ENCODE measurements at regions not wholly inside any gene's neighbourhood (a gene's known extent, or its start where the extent isn't known, plus 50 kb on each side); places are given as distances from the start of the nearest gene placed in this dataset.
A peak's percentile ranks its signal among the peaks of the same experiment; 100 is the strongest.

GRCh38 chr9:107867738-107868137 is 378.2 kb upstream of the KLF4 start:
- Mint-ChIP-seq H3K27ac (ENCODE audit: low read depth, unreplicated experiment) (peak overlapping the region; percentile 48), H3K36me3 (ENCODE audit: insufficient read depth, unreplicated experiment) (peaks cover 6% of the 10 kb centered on the region), H3K4me1 (ENCODE audit: insufficient read depth, unreplicated experiment) (peaks cover 19% of the 10 kb centered on the region), H3K4me3 (ENCODE audit: unreplicated experiment) (no peak overlapping the region), H3K27me3 (ENCODE audit: insufficient read depth, unreplicated experiment) (no peaks in the 10 kb centered on the region), H3K9me3 (ENCODE audit: unreplicated experiment) (peaks cover 8% of the 10 kb centered on the region)
- TF ChIP-seq, protein P1, sequence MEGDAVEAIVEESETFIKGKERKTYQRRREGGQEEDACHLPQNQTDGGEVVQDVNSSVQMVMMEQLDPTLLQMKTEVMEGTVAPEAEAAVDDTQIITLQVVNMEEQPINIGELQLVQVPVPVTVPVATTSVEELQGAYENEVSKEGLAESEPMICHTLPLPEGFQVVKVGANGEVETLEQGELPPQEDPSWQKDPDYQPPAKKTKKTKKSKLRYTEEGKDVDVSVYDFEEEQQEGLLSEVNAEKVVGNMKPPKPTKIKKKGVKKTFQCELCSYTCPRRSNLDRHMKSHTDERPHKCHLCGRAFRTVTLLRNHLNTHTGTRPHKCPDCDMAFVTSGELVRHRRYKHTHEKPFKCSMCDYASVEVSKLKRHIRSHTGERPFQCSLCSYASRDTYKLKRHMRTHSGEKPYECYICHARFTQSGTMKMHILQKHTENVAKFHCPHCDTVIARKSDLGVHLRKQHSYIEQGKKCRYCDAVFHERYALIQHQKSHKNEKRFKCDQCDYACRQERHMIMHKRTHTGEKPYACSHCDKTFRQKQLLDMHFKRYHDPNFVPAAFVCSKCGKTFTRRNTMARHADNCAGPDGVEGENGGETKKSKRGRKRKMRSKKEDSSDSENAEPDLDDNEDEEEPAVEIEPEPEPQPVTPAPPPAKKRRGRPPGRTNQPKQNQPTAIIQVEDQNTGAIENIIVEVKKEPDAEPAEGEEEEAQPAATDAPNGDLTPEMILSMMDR (IDR thresholded peaks at IDR 0.05; ENCODE audit: unreplicated experiment) = no peak
- intact Hi-C loops (cut with micrococcal nuclease) = no loop called here
- CTCF ChIA-PET = no interaction called here
- no peak for DNase-seq (ENCODE audit: unreplicated experiment)
- no TSS peak for BruUV-seq (replicated peaks)
- POLR2A ChIA-PET = no interaction called here

DNA sequence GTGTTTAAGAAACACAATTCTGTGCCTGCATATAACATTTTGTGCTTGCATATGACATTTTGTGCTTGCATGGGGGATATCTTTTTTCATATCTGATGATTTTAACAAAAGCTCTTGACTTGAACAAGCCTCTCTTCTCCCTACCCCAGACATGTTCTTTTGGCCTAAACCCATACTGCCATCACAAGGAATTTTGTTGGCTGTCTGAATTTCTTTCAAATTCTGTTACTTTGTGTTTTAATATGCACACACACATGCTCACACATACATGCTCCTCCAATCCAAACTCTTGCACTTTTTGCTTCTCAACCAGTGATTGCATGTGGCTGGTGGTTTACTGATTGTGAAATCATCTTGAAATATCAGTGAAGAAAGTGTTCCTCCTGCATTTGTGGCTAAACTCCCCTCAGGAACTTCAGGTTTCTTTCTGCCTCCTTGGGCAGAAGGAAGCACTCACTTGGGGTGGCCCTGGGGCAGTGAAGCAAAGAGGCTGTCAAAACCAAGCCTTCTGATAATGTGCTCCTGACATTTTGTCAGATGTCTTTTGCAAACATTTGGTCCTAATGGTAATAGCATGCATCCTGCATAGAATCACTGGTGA is 377.2 kb upstream of the KLF4 start:
- TF ChIP-seq, protein P1 (IDR thresholded peaks at IDR 0.05; ENCODE audit: unreplicated experiment) = no peak
- Mint-ChIP-seq H3K9me3 (ENCODE audit: unreplicated experiment) (peaks cover 8% of the 10 kb centered on the region), H3K36me3 (ENCODE audit: insufficient read depth, unreplicated experiment) (peaks cover 6% of the 10 kb centered on the region), H3K4me3 (ENCODE audit: unreplicated experiment) (no peak overlapping the region), H3K4me1 (ENCODE audit: insufficient read depth, unreplicated experiment) (peaks cover 19% of the 10 kb centered on the region), H3K27ac (ENCODE audit: low read depth, unreplicated experiment) (no peak overlapping the region), H3K27me3 (ENCODE audit: insufficient read depth, unreplicated experiment) (no peaks in the 10 kb centered on the region)
- CTCF ChIA-PET = interaction anchor here (0.6 kb wide), 1 partner anchor 121 kb away, joined by 6 read pairs; no protein-coding TSS in a partner anchor
- POLR2A ChIA-PET = no interaction called here
- intact Hi-C loops (cut with micrococcal nuclease) = no loop called here
- no TSS peak for BruUV-seq (replicated peaks)
- DNase-seq (ENCODE audit: unreplicated experiment) = peak; percentile 26

DNA sequence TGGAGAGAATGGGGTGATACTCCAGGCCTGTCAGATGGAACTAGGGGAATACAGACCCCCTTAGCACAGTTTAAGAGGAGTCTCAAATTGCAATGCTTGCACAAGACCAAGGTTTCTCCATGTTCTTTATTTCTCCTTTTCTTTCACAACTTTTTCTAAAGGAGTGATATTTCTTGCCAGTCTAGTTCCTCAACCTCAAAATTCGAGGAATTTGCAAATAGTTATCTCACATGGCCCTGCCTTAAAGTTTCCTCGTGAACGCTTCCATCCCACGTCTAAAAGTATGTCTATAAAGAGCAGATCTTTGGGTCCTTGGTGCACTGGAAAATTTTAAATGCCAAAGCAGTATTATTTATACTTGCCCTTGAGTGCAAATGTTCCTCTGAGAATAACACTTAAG is 373.8 kb upstream of the KLF4 start:
- no peak overlapping the region for H3K4me3 Mint-ChIP-seq (ENCODE audit: unreplicated experiment)
- H3K9me3 Mint-ChIP-seq (ENCODE audit: unreplicated experiment) = no peaks in the 10 kb centered on the region
- POLR2A ChIA-PET = no interaction called here
- peaks cover 9% of the 10 kb centered on the region for H3K4me1 Mint-ChIP-seq (ENCODE audit: insufficient read depth, unreplicated experiment)
- BruUV-seq (replicated peaks) = no TSS peak
- H3K36me3 Mint-ChIP-seq (ENCODE audit: insufficient read depth, unreplicated experiment) = no peaks in the 10 kb centered on the region
- intact Hi-C loops (cut with micrococcal nuclease) = no loop called here
- no peak for DNase-seq (ENCODE audit: unreplicated experiment)
- no peaks in the 10 kb centered on the region for H3K27me3 Mint-ChIP-seq (ENCODE audit: insufficient read depth, unreplicated experiment)
- CTCF ChIA-PET = no interaction called here
- TF ChIP-seq, protein P1 (IDR thresholded peaks at IDR 0.05; ENCODE audit: unreplicated experiment) = no peak
- no peak overlapping the region for H3K27ac Mint-ChIP-seq (ENCODE audit: low read depth, unreplicated experiment)

DNA sequence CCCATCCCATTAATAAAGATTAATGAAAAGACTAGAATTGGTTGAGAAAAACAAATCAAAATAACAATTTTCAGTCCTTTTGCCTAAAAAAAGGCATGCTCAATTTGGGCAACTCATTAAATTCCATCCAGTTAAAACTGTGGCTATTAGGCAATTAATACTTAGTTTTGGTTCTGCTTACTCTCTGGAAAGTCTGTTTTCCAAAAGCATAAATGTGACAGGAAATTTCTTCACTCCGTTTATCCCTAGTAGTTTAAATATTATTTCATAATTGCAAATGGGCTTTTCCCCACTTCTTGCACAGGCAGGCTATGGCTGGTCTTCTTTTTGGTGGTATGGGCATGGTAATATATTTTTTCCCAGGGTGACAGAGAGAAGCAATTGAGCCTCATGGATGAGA is 373.3 kb upstream of the KLF4 start:
- Mint-ChIP-seq H3K36me3 (ENCODE audit: insufficient read depth, unreplicated experiment) (no peaks in the 10 kb centered on the region), H3K9me3 (ENCODE audit: unreplicated experiment) (no peaks in the 10 kb centered on the region), H3K27ac (ENCODE audit: low read depth, unreplicated experiment) (no peak overlapping the region), H3K27me3 (ENCODE audit: insufficient read depth, unreplicated experiment) (no peaks in the 10 kb centered on the region), H3K4me1 (ENCODE audit: insufficient read depth, unreplicated experiment) (peaks cover 9% of the 10 kb centered on the region), H3K4me3 (ENCODE audit: unreplicated experiment) (no peak overlapping the region)
- POLR2A ChIA-PET = no interaction called here
- CTCF ChIA-PET = interaction anchor here (0.6 kb wide), 1 partner anchor 13 kb away, joined by 3 read pairs; no protein-coding TSS in a partner anchor
- intact Hi-C loops (cut with micrococcal nuclease) = no loop called here
- DNase-seq (ENCODE audit: unreplicated experiment) = no peak
- BruUV-seq (replicated peaks) = no TSS peak
- TF ChIP-seq, protein P1 (IDR thresholded peaks at IDR 0.05; ENCODE audit: unreplicated experiment) = no peak
